Renal pelvis (tissue), 1 donor: ENCODE measurements at regions not wholly inside any gene's neighbourhood (a gene's known extent, or its start where the extent isn't known, plus 50 kb on each side); places are given as distances from the start of the nearest gene placed in this dataset.

ENCODE experiments used
- DNase-seq: peaks from one replicate; pipeline ENCODE4 v3.0.0-alpha.2; 2013

GRCh38 chr22:48366056-48366455, 1461.6 kb downstream of the BRD1 start:
- DNase-seq: no peak

- no peak for DNase-seq
Measured at GRCh38 chr22:48365386-48365785, 1462.3 kb downstream of the BRD1 start.

GRCh38 chr22:48362721-48363404, 1464.8 kb downstream of the BRD1 start:
- no peak for DNase-seq

GRCh38 chr22:48361099-48361639, 1466.5 kb downstream of the BRD1 start:
- DNase-seq: no peak

GRCh38 chr22:48359613-48359965, 1468.1 kb downstream of the BRD1 start:
- DNase-seq: no peak

GRCh38 chr22:48358886-48359612, 1468.6 kb downstream of the BRD1 start:
- no peak for DNase-seq

GRCh38 chr22:48357961-48358360, 1469.7 kb downstream of the BRD1 start:
- DNase-seq: no peak

- no peak for DNase-seq
Measured at GRCh38 chr22:48357196-48357595, 1470.5 kb downstream of the BRD1 start.

- DNase-seq: no peak
Measured at GRCh38 chr22:48356731-48357130, 1470.9 kb downstream of the BRD1 start.

- DNase-seq: no peak
Measured at GRCh38 chr22:48354096-48354495, 1473.6 kb downstream of the BRD1 start.

- DNase-seq: no peak
Measured at GRCh38 chr22:48353116-48353947, 1474.3 kb downstream of the BRD1 start.

- DNase-seq: no peak
Measured at GRCh38 chr22:48352086-48352911, 1475.4 kb downstream of the BRD1 start.

- no peak for DNase-seq
Measured at GRCh38 chr22:48351376-48352085, 1476.1 kb downstream of the BRD1 start.

- no peak for DNase-seq
Measured at GRCh38 chr22:48350456-48350855, 1477.2 kb downstream of the BRD1 start.

- DNase-seq: no peak
Measured at GRCh38 chr22:48348855-48349254, 1478.8 kb downstream of the BRD1 start.

GRCh38 chr22:48347311-48347710, 1480.4 kb downstream of the BRD1 start:
- DNase-seq: no peak

- DNase-seq: no peak
Measured at GRCh38 chr22:48346911-48347310, 1480.8 kb downstream of the BRD1 start.

- DNase-seq: no peak
Measured at GRCh38 chr22:48346311-48346710, 1481.4 kb downstream of the BRD1 start.

GRCh38 chr22:48345631-48346030, 1482.0 kb downstream of the BRD1 start:
- DNase-seq: no peak

- no peak for DNase-seq
Measured at GRCh38 chr22:48343461-48343860, 1484.2 kb downstream of the BRD1 start.

GRCh38 chr22:48342732-48343131, 1484.9 kb downstream of the BRD1 start:
- no peak for DNase-seq
